ENCODE measurements at regions not wholly inside any gene's neighbourhood (a gene's known extent, or its start where the extent isn't known, plus 50 kb on each side); places are given as distances from the start of the nearest gene placed in this dataset.
A peak's percentile ranks its signal among the peaks of the same experiment; 100 is the strongest.

GRCh38 chr5:72621576-72621975, 114.4 kb upstream of the ZNF366 start:
- no peak for DNase-seq

DNA sequence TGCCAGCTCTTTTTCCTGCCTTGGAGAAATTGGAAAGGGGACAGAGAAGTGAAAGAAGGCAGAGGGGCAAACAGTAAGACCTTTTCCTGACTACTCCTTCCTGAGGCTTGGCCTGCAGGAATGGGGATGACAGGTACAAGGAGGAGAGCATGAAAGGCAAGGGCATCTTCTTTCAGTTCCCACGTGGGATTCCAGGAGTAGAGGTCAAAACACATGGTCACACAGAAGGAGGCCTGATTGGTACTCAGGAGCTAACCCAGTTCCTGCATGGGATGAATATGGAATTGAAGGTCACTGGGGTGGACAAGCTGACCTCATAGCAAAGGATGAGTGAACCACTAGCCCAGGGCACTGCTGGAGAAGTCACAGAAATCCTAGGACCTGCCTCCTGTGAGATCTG, 112.5 kb upstream of the ZNF366 start:
- no peak for DNase-seq

DNA sequence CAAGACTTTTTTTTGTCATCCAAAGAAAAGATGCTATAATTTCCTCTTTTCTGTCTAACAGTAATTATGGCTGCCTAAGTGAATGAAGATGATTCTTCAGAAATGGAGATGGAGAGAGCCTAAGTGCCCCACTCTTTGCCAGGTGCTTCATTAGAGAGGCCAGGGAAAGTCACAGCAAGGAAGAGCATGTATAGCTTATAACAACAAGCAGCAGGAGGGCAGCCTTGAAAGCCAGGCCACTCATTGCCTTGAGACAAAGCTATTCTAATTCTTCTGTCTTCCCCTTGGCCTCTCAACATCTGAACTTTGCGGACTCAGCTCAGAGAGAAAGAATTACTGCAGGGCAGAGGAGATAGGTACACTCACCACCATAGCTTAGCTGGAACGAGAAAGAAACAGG, 112.0 kb upstream of the ZNF366 start:
- no peak for DNase-seq

DNA sequence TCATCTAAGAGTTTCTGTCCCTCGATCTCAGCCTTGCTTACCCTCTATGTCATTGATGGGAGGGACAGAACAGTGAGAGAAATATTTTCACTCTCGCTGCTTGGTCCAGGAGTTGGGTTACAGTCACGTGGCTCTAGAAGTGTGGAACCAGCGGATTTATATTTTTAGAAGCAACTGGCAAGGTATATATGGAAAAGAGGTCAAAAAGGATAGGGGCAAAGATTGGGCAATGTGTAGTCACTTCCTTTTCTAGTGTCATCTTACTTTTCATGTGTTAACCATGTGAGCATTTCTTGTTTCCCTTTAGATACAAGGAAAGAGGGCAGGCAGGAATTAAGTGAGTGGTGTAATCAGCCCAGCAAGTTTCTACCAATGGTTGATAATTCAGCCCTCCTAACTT, 111.5 kb upstream of the ZNF366 start:
- DNase-seq: no peak

DNA sequence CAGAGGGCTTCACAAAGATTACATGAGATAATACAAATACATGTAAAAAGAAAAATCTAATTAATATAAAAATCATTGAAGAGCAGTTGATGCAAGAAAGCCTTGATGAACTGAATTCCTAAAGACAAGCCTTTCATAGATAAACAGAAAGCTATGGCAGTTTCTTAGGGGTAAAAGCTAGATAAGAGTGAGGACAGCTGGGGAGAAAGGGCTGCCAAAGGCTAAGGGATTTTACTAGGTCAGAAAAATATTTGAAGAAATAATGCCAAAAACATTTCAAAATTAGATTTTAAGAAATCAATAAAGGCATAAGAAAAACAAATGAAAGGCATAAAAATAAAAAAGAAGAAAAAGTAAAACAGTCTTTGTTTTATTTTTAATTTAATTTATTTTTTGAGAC, 107.9 kb upstream of the ZNF366 start:
- DNase-seq: no peak

DNA sequence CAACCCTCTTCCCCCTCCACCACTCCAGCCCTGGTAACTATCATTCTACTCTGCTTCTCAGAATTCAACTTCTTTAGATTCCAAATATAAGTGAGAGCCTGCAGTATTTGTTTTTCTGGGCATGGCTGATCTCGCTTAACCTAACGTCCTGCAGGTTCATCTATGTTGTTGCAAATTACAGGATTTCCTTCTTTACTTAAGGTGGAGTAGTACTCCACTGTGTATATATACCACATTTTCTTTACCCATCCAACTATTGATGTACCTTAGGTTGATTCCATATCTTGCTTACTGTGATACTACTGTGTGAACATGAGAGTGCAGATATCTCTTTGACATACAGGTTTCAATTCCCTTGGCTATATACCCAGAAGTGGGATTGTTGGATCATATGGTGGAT, 106.3 kb upstream of the ZNF366 start:
- no peak for DNase-seq

- no peak for DNase-seq
These were observed 105.6 kb upstream of the ZNF366 start for GRCh38 chr5:72612810-72613209.

DNA sequence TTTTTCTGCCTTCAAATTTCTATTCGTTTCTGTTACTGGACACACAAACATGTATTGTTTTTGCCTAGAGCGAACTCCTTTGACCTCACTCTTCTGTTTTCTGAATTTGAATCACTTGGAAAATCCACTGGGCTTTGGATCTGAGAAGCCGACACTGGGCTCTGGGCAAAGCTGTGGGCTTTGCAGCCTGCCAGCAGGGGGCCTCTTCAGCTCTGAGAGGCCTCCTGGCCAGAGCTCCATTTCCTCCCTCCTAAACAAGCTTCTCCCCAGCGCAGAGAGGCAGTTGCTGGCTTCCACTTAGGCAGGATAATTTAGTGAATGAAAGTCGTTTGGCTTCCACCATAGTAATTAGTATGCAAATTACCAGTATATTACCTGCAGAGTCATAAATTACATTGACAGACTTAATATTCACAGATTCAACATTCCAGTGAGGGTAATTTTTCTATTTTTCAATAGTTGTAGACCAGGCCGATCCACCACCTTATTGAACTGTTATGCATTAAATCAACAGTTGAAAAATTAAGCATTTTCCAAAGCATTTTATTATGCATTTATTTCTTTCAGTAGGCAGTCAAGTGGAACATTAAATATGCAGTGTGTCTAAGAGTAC, 104.0 kb upstream of the ZNF366 start:
- peak in 52 of 56 donors; percentile 17 to 91 (median 67) for DNase-seq

DNA sequence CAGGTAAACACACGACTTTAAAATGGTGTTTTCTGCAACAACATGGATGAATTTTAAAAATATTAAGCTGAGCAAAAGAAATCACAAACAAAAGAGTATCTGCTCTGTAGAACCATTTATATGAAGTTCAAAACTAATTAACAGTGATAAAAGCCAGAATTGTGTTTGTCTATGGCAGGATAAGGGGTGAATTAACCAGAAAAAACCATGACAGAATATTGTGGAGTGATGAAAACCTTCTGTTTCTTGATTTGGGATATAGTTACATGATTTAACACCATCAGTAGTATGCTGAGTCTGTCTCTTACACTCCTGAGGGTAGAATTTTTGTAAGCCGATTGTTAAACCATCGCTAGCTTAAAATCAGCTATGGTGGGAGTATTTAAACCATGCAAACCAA, 101.7 kb upstream of the ZNF366 start:
- no peak for DNase-seq

DNA sequence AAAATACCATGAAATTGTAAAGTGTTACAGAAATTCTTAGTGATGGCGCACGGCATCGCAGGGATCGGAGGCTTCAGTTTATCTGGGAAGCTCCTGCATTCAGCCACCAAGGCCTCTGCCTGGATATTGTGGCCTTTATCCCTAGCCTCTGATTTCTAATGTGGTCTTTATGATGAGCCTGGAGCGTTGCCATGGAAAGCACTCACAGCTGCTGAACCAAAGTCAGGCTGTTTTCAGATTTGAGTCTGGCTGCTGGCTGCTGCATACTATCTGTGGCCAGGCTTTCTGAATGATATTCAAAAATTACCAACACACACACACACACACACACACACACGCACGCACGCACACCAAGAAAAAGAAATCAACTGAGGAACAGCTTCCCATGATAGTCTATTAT, 101.1 kb upstream of the ZNF366 start:
- DNase-seq: peak in 43 of 56 donors; percentile 12 to 90 (median 48)

- no peak for DNase-seq
These were observed 100.2 kb upstream of the ZNF366 start for GRCh38 chr5:72607381-72607780.

GRCh38 chr5:72606525-72606924, 99.3 kb upstream of the ZNF366 start:
- DNase-seq: no peak

- DNase-seq: peak in 1 of 56 donors; percentile 30
These were observed 98.4 kb upstream of the ZNF366 start for GRCh38 chr5:72605632-72606031.

DNA sequence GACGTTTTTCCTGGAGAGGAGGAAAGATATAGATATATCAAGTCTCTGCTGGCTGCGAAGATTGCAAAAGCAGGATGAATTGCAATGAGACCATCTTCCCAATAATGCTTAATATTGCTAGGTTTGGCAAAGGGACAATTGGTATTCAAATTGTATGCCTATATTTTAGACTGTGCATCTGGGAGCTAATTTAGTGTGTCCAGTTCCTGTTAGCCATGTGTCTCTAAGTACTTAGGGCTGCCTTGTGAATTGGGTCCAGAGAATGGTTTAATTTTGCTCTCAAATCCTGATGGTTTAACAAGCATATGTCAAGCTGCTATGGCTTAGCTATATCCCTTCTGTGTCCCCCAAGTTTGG, 97.6 kb upstream of the ZNF366 start:
- DNase-seq: no peak

DNA sequence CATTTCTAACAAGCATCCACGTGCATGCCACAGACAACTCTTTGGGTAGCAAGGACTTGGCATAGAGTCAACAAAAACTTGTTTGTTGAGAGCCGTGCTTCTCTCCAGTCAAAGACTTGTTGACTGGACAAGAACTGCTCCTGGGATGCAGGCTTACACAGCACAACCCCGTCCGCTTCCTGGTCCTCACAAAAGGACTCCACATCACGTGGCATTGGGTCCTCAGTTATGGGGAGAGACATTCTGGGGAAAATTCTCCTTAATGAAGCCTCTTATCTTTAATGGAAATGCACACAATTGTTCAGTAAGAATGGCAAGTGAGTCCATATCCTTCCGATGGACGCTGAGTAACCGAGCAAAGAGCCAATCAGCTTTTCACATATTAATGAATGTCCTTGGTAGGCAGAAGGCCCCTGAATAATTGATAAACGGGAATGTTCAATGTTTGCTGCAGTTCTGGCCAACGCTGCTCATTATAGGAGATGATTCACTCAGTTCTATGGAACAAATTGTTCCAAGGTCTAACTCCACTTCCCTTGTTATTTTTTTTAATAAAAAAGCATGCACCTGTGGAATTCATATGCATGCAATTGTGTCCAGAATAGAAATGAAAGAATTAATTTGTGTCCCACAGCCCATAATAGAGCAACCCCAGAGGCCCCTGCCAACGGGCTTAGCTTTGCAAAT, 97.0 kb upstream of the ZNF366 start:
- peak in 1 of 56 donors; percentile 46 for DNase-seq

- DNase-seq: no peak
These were observed 95.8 kb upstream of the ZNF366 start for GRCh38 chr5:72602696-72603685.

DNA sequence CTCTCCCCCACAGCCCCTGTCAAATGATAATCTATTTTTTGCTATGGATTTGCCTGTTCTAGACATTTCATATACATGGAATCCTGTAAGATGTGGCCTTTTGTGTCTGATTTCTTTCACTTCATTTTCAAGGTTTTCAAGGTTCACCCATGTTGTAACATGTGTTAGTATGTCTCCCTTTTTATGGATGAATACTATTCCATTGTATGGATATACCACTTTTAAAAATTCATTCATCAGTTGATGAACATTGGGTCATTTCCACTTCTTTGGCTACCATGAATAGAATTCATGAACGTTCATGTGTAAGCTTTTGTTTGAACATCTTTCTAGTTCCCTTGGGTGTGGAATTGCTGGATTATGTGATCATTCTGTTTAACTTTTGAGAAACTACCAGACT, 94.7 kb upstream of the ZNF366 start:
- no peak for DNase-seq

- DNase-seq: no peak
These were observed 93.3 kb upstream of the ZNF366 start for GRCh38 chr5:72600391-72600981.

- DNase-seq: no peak
These were observed 92.5 kb upstream of the ZNF366 start for GRCh38 chr5:72599519-72600370.

GRCh38 chr5:72599065-72599433, 91.8 kb upstream of the ZNF366 start:
- no peak for DNase-seq

Measured in amygdala (tissue), 56 donors.